Hematopoietic multipotent progenitor cell treated with erythropoietin and hydrocortisone succinate and interleukin-3 and kit ligand, for 6 days (in vitro differentiated cells): ENCODE measurements at regions not wholly inside any gene's neighbourhood (a gene's known extent, or its start where the extent isn't known, plus 50 kb on each side); places are given as distances from the start of the nearest gene placed in this dataset.

Source experiments
- DNase-seq: peaks from one replicate; pipeline ENCODE4 v3.0.0-alpha.2; 2015

- DNase-seq = no peak
Observed at GRCh38 chr13:74707291-74707690, 573.1 kb upstream of the KLF12 start.

GRCh38 chr13:74706801-74707200, 572.6 kb upstream of the KLF12 start:
- DNase-seq = no peak

- no peak for DNase-seq
Observed at GRCh38 chr13:74705438-74705837, 571.2 kb upstream of the KLF12 start.

GRCh38 chr13:74703855-74704387, 569.7 kb upstream of the KLF12 start:
- no peak for DNase-seq

- DNase-seq = no peak
Observed at GRCh38 chr13:74696148-74696922, 562.1 kb upstream of the KLF12 start.

- no peak for DNase-seq
Observed at GRCh38 chr13:74695021-74695800, 561.0 kb upstream of the KLF12 start.

- DNase-seq = no peak
Observed at GRCh38 chr13:74687442-74688182, 553.4 kb upstream of the KLF12 start.

GRCh38 chr13:74683411-74683810, 549.2 kb upstream of the KLF12 start:
- DNase-seq = no peak

GRCh38 chr13:74682746-74683145, 548.5 kb upstream of the KLF12 start:
- DNase-seq = no peak

GRCh38 chr13:74681891-74682290, 547.7 kb upstream of the KLF12 start:
- no peak for DNase-seq

- no peak for DNase-seq
Observed at GRCh38 chr13:74678308-74678965, 544.2 kb upstream of the KLF12 start.

- no peak for DNase-seq
Observed at GRCh38 chr13:74675972-74676371, 541.8 kb upstream of the KLF12 start.

GRCh38 chr13:74675182-74675581, 541.0 kb upstream of the KLF12 start:
- no peak for DNase-seq

GRCh38 chr13:74674720-74675119, 540.5 kb upstream of the KLF12 start:
- no peak for DNase-seq

GRCh38 chr13:74669149-74669548, 534.9 kb upstream of the KLF12 start:
- no peak for DNase-seq

- DNase-seq = no peak
Observed at GRCh38 chr13:74667656-74668203, 533.5 kb upstream of the KLF12 start.

GRCh38 chr13:74662905-74663304, 528.7 kb upstream of the KLF12 start:
- no peak for DNase-seq

GRCh38 chr13:74661851-74662250, 527.6 kb upstream of the KLF12 start:
- no peak for DNase-seq

- no peak for DNase-seq
Observed at GRCh38 chr13:74657765-74658164, 523.6 kb upstream of the KLF12 start.

GRCh38 chr13:74651121-74651520, 516.9 kb upstream of the KLF12 start:
- no peak for DNase-seq

- DNase-seq = no peak
Observed at GRCh38 chr13:74647991-74648390, 513.8 kb upstream of the KLF12 start.

- DNase-seq = no peak
Observed at GRCh38 chr13:74647211-74647610, 513.0 kb upstream of the KLF12 start.

- no peak for DNase-seq
Observed at GRCh38 chr13:74646091-74646490, 511.9 kb upstream of the KLF12 start.
